HG03571 (cell line): ENCODE measurements at regions not wholly inside any gene's neighbourhood (a gene's known extent, or its start where the extent isn't known, plus 50 kb on each side); places are given as distances from the start of the nearest gene placed in this dataset.

Experiments
- ATAC-seq: cut with Tn5 transposase; IDR thresholded peaks from one replicate; pipeline ENCODE4 v1.9.1; 2021; ENCODE audit not compliant: unreplicated experiment

DNA sequence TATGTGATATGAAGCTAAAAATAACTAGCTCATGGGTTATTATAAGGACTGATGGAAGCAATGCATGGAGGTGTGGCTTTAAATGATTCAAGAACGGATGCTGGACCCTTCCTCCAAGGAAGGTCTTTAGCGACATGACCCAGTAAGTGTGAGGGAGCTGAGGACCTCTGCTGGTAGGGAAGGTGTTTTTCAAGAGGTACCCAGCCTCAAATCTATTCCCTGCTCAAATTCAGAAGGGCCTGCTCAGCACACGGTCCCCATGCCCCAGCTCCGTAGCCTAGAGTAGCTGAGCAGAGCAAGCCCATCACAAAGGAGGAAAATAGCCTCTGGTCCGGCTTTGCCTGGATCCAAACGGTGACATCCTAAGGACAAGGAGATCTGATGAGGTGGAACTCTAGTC is 266.2 kb upstream of the IGF1R start:
- no peak for ATAC-seq

- ATAC-seq = no peak
These were observed 264.8 kb upstream of the IGF1R start for GRCh38 chr15:98383571-98383970.

GRCh38 chr15:98384328-98385029 is 263.9 kb upstream of the IGF1R start:
- no peak for ATAC-seq

DNA sequence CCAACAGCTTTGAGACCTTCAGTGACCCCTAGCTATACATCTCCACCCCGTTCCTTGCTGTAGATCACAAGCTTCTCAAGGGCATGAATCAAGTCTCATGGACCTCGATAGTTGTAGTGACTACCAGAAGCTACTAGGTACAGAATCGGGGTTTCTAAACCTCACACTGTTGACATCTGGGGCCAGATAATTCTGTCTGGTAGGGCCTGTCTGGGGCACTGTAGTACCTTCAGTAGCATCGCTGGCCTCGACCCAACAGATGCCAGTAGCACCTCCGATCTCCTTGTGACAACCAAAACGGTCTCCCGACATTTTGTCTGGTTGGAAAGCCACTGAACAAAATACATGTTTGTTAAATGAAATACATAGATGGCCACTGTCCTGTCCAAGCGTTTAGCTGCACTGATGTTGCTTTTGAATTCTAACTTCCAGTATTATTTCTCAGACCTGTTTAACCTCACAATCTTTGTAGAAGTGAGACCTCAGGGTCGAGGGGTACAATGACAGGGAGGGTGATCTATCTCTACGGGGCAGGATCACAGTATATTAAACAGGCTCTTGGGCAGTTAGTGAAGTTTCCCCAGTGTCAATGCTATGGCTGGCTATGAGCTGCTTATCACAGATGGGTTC is 262.5 kb upstream of the IGF1R start:
- no peak for ATAC-seq

- ATAC-seq = no peak
These were observed 261.8 kb upstream of the IGF1R start for GRCh38 chr15:98386561-98386960.

- no peak for ATAC-seq
These were observed 260.5 kb upstream of the IGF1R start for GRCh38 chr15:98387866-98388265.

- no peak for ATAC-seq
These were observed 257.3 kb upstream of the IGF1R start for GRCh38 chr15:98390946-98391530.

DNA sequence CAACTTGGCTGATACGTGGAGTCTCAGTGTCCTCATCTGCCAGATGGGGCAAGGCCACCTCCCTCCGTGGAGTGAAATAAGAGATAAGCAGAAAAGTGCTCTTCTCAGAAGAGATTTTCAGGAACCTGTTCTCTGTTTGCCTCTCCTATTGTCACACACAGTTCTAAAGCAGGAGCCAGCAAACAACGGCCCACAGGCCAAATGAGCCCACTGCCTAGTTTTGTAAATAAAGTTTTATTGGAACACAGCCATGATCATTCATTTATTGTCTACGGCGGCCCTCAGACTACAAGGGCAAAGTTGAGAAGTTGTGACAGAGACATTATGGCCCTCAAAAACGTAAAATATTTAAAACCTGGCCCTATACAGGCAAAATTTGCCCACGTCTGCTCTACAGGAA is 256.8 kb upstream of the IGF1R start:
- no peak for ATAC-seq

GRCh38 chr15:98393471-98393870 is 254.9 kb upstream of the IGF1R start:
- no peak for ATAC-seq

GRCh38 chr15:98394546-98394945 is 253.8 kb upstream of the IGF1R start:
- no peak for ATAC-seq

DNA sequence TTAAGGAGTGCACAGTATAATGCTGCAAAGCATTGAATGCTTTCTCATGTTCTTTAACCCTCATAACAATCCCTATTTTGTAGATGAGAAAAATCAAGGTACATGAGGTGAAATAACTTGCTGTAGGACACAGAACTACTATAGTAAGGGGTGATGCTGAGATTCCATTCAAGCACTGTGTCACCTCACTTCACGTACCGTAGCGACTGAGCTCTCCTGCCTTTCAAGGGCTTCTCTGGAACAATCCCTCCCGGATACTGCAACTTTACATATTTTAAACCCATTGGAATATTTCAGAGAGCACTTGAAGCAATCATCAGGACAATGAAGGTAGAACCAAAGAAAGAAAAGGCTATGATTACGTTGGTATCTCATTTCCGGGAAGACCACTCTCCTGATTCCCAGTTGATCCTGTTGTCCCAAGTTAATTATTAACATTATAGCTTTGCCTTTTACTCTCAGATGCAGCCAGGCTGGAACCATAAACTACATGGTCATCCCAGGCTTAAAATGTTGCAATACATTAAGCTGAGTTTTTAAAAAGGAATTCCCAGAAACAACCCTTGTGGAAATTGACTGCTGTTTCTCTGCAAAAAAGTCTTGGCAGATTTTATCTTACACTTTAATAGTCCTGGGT is 252.2 kb upstream of the IGF1R start:
- no peak for ATAC-seq

- no peak for ATAC-seq
These were observed 250.9 kb upstream of the IGF1R start for GRCh38 chr15:98397419-98397818.

- no peak for ATAC-seq
These were observed 250.3 kb upstream of the IGF1R start for GRCh38 chr15:98398056-98398455.

GRCh38 chr15:98398886-98399285 is 249.5 kb upstream of the IGF1R start:
- no peak for ATAC-seq

DNA sequence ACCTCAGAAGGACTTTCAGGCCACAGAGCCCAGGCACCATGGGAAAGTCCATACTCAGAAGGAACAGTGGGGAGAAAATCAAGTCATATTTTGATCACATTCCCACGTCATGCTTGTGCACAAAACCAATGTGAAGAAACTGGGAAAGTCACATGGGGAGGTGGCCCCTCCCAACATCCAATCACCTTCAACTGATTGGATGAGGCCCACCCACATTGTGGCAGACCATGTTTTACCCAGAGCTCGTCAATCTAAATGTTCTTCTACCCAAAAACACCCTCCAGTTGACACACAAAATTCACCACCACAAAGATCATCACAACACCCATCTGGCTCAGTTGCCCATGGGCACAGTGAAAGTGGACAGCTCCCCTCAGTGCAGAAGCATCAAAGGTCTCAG is 248.2 kb upstream of the IGF1R start:
- ATAC-seq = no peak

DNA sequence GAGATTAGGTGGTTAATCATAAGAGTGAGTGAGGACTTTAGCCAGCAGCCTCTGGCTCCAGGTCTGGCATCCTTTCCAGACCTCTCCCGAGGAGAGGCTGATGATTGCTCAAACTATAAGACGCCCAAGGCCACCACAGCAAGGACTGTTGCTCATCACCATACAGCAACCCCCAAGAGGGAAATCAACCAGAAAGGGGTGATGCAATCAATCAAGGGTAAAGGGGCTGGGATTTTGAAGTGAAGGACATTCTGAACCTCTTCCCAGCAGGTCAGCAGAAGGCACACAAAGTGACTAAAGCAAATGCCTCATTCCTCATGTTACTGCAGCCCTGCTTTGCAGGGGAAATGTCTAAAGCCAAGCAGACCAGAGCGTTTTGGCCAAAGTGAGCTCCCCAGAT is 247.3 kb upstream of the IGF1R start:
- ATAC-seq = no peak

DNA sequence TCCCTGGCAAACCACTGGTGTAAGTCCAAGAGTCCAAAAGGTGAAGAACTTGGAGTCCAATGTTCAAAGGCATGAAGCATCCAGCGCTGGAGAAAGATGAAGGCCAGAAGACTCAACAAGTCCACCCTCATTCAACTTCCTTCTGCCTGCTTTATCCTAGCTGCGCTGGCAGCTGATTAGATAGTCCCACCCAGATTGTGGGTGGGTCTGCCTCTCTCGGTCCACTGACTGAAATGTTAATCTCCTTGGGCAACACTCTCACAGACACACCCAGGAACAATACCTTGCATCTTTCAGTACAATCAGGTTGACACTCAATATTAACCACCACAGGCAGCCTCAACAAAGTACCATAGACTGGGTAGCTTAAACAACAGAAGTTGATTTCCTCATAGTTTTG is 245.9 kb upstream of the IGF1R start:
- no peak for ATAC-seq

GRCh38 chr15:98403169-98403568 is 245.2 kb upstream of the IGF1R start:
- no peak for ATAC-seq

DNA sequence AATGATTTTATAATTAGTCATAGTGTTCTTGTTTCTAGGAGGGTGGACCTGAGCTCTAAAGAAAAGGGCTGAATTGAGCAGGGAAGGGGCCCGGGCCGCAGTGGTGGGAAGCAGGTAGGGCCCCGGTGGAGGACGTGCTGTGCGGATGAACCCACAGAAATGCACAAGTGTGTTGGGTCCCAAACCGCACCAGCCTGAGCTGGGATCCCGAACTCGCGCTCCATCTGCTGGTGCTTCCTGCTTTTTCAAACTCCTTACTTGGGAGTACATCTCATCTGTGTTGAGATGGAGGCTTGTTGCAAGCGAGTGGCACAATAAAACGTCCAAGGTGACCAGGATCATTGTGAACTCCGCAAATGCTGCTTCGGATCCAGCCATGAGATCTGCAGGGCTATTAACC is 244.8 kb upstream of the IGF1R start:
- ATAC-seq = no peak

DNA sequence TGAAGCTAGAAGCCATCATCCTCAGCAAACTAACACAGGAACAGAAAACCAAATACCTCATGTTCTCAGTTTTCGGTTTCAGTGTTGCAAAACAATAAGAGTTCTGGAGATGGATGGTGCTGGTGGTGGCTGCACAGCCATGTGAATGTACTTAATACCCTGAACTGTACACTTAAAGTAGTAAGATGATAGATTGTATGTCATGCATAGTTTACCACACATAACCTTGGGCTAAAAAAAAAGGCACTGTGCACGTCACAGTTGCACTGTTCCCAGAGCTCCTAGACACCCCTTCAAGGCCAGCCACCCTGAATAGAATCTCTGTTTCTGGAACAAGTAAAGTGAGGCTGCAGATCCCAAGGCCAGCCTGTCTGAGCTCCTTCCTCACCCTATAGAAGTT is 243.3 kb upstream of the IGF1R start:
- ATAC-seq = no peak

DNA sequence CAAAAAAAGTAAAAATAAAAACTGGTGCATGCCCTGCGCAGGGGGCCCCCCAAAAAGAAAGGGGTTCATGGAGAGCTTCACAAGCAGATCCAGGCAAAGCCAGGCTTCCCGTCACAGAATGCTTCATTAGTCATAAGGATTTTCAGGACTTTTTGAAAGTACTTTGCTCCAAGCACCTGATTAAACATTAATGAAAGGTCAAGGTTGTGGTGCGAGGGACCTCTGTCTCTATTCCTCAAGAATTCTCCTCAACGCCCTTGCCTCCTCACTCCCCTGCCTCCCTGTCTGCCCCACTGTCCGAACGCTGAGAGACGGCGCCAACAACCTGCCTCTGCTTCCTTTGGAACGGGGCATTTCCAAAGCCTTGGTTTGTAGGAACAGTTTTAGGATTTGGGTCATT is 240.1 kb upstream of the IGF1R start:
- no peak for ATAC-seq

DNA sequence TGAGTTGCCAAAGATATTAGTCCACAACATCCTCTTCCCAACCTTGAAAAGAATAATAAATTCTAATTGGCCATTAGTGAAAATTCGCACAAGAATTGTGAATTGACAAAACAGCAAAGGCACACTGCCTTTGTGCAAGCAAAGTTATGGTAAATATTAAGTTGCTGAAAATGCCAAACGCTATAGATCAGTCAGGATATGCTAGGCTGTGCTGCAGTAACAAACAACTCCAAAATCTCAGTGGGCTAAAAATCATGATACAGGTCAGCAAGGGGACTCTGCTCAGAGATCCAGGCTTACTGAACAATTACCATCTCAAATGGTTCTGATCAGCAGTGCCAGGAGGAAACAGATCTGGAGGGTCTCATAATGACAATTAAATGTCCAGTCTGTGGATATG is 238.0 kb upstream of the IGF1R start:
- no peak for ATAC-seq
